GM21825 (cell line): ENCODE measurements at regions not wholly inside any gene's neighbourhood (a gene's known extent, or its start where the extent isn't known, plus 50 kb on each side); places are given as distances from the start of the nearest gene placed in this dataset.

Experiments
- ATAC-seq: cut with Tn5 transposase; IDR thresholded peaks from one replicate; pipeline ENCODE4 v1.9.1; 2021; ENCODE audit warnings: mild to moderate bottlenecking, moderate library complexity; ENCODE audit not compliant: unreplicated experiment

- no peak for ATAC-seq
Observed at GRCh38 chr4:142960867-142961644, 115.0 kb upstream of the INPP4B start.

GRCh38 chr4:142961866-142962265 lies 115.8 kb upstream of the INPP4B start:
- no peak for ATAC-seq

GRCh38 chr4:142974328-142974727 lies 128.2 kb upstream of the INPP4B start:
- no peak for ATAC-seq

- ATAC-seq: no peak
Observed at GRCh38 chr4:142975618-142976017, 129.5 kb upstream of the INPP4B start.

- no peak for ATAC-seq
Observed at GRCh38 chr4:142976482-142976881, 130.4 kb upstream of the INPP4B start.

- no peak for ATAC-seq
Observed at GRCh38 chr4:142977182-142977581, 131.1 kb upstream of the INPP4B start.

GRCh38 chr4:142983065-142983464 lies 137.0 kb upstream of the INPP4B start:
- ATAC-seq: no peak

- ATAC-seq: no peak
Observed at GRCh38 chr4:142983589-142983988, 137.5 kb upstream of the INPP4B start.

GRCh38 chr4:142984871-142985585 lies 138.9 kb upstream of the INPP4B start:
- ATAC-seq: no peak

GRCh38 chr4:143016171-143016570 lies 168.5 kb upstream of the USP38 start:
- ATAC-seq: no peak

- no peak for ATAC-seq
Observed at GRCh38 chr4:143017210-143017609, 167.5 kb upstream of the USP38 start.

GRCh38 chr4:143019351-143019750 lies 165.4 kb upstream of the USP38 start:
- ATAC-seq: no peak

GRCh38 chr4:143021384-143021783 lies 163.3 kb upstream of the USP38 start:
- ATAC-seq: peak; percentile 79

- ATAC-seq: no peak
Observed at GRCh38 chr4:143023239-143023918, 161.3 kb upstream of the USP38 start.

GRCh38 chr4:143025081-143025704 lies 159.5 kb upstream of the USP38 start:
- no peak for ATAC-seq

- ATAC-seq: no peak
Observed at GRCh38 chr4:143026459-143027170, 158.1 kb upstream of the USP38 start.

GRCh38 chr4:143035661-143036060 lies 149.1 kb upstream of the USP38 start:
- no peak for ATAC-seq

GRCh38 chr4:143036443-143036842 lies 148.3 kb upstream of the USP38 start:
- ATAC-seq: no peak

GRCh38 chr4:143046454-143046853 lies 138.3 kb upstream of the USP38 start:
- no peak for ATAC-seq

- no peak for ATAC-seq
Observed at GRCh38 chr4:143046906-143047305, 137.8 kb upstream of the USP38 start.

- no peak for ATAC-seq
Observed at GRCh38 chr4:143054971-143055370, 129.7 kb upstream of the USP38 start.
